ENCODE measurements at regions not wholly inside any gene's neighbourhood (a gene's known extent, or its start where the extent isn't known, plus 50 kb on each side); places are given as distances from the start of the nearest gene placed in this dataset.

- TF ChIP-seq CREB1 (CRISPR knock-in tag; IDR thresholded peaks at IDR 0.05; ENCODE audit: low read depth), result no peak
- TF ChIP-seq CTCF (conservative IDR thresholded peaks at IDR 0.05; ENCODE audit: low read depth in 2 of 2), result no peak
- no peak for TF ChIP-seq REST (IDR thresholded peaks at IDR 0.05; ENCODE audit: unreplicated experiment)
- TF ChIP-seq EZH2 (IDR thresholded peaks at IDR 0.05; ENCODE audit: low read depth, unreplicated experiment), result no peak
These were observed 229.6 kb upstream of the DIO3 start for GRCh38 chr14:101331661-101332169.
